ENCODE measurements at regions not wholly inside any gene's neighbourhood (a gene's known extent, or its start where the extent isn't known, plus 50 kb on each side); places are given as distances from the start of the nearest gene placed in this dataset.

- no peak for DNase-seq (ENCODE audit: low read depth)
- no peak overlapping the region for H3K4me3 ChIP-seq (ENCODE audit: control insufficient read depth, low read depth, low read length)
- TF ChIP-seq CTCF (conservative IDR thresholded peaks at IDR 0.05; ENCODE audit: control insufficient read depth, insufficient read depth, low read depth, low read length): no peak
Observed at GRCh38 chr9:19967888-19968459, 179.1 kb upstream of the SLC24A2 start.

GRCh38 chr9:19967216-19967887 lies 178.5 kb upstream of the SLC24A2 start:
- no peak for DNase-seq (ENCODE audit: low read depth)
- H3K4me3 ChIP-seq (ENCODE audit: control insufficient read depth, low read depth, low read length): no peak overlapping the region
- no peak for TF ChIP-seq CTCF (conservative IDR thresholded peaks at IDR 0.05; ENCODE audit: control insufficient read depth, insufficient read depth, low read depth, low read length)

GRCh38 chr9:19965336-19965735 lies 176.5 kb upstream of the SLC24A2 start:
- no peak for DNase-seq (ENCODE audit: low read depth)
- no peak overlapping the region for H3K4me3 ChIP-seq (ENCODE audit: control insufficient read depth, low read depth, low read length)
- no peak for TF ChIP-seq CTCF (conservative IDR thresholded peaks at IDR 0.05; ENCODE audit: control insufficient read depth, insufficient read depth, low read depth, low read length)

- TF ChIP-seq CTCF (conservative IDR thresholded peaks at IDR 0.05; ENCODE audit: control insufficient read depth, insufficient read depth, low read depth, low read length): no peak
- no peak overlapping the region for H3K4me3 ChIP-seq (ENCODE audit: control insufficient read depth, low read depth, low read length)
- no peak for DNase-seq (ENCODE audit: low read depth)
Observed at GRCh38 chr9:19947996-19948395, 159.2 kb upstream of the SLC24A2 start.

- no peak overlapping the region for H3K4me3 ChIP-seq (ENCODE audit: control insufficient read depth, low read depth, low read length)
- DNase-seq (ENCODE audit: low read depth): peak; percentile 47
- peak; percentile 50 for TF ChIP-seq CTCF (conservative IDR thresholded peaks at IDR 0.05; ENCODE audit: control insufficient read depth, insufficient read depth, low read depth, low read length)
Observed at GRCh38 chr9:19946441-19947109, 157.7 kb upstream of the SLC24A2 start.

- TF ChIP-seq CTCF (conservative IDR thresholded peaks at IDR 0.05; ENCODE audit: control insufficient read depth, insufficient read depth, low read depth, low read length): no peak
- H3K4me3 ChIP-seq (ENCODE audit: control insufficient read depth, low read depth, low read length): no peak overlapping the region
Observed at GRCh38 chr9:19941874-19942273, 153.0 kb upstream of the SLC24A2 start.

More at GRCh38 chr9:19941874-19942273, 153.0 kb upstream of the SLC24A2 start:
- DNase-seq (ENCODE audit: low read depth): no peak
